Mononuclear cell (primary cell): ENCODE measurements at regions not wholly inside any gene's neighbourhood (a gene's known extent, or its start where the extent isn't known, plus 50 kb on each side); places are given as distances from the start of the nearest gene placed in this dataset.

Source experiments
- H3K27me3 ChIP-seq: 2 replicates; pipeline ENCODE4 v1.6.0; 2011; ENCODE audit warnings: low read length, control low read depth; ENCODE audit not compliant: insufficient read depth
- H3K4me1 ChIP-seq: 2 replicates; pipeline ENCODE4 v1.5.1; 2011; ENCODE audit warnings: mild to moderate bottlenecking, low read length, control low read depth; ENCODE audit not compliant: insufficient read depth
- H3K4me3 ChIP-seq: 2 replicates; pipeline ENCODE4 v1.5.1; 2011; ENCODE audit warnings: mild to moderate bottlenecking, low read length, moderate library complexity
- H3K9me3 ChIP-seq: 2 replicates; pipeline ENCODE4 v1.5.1; 2011; ENCODE audit warnings: low read depth, mild to moderate bottlenecking, control low read depth, low read length

DNA sequence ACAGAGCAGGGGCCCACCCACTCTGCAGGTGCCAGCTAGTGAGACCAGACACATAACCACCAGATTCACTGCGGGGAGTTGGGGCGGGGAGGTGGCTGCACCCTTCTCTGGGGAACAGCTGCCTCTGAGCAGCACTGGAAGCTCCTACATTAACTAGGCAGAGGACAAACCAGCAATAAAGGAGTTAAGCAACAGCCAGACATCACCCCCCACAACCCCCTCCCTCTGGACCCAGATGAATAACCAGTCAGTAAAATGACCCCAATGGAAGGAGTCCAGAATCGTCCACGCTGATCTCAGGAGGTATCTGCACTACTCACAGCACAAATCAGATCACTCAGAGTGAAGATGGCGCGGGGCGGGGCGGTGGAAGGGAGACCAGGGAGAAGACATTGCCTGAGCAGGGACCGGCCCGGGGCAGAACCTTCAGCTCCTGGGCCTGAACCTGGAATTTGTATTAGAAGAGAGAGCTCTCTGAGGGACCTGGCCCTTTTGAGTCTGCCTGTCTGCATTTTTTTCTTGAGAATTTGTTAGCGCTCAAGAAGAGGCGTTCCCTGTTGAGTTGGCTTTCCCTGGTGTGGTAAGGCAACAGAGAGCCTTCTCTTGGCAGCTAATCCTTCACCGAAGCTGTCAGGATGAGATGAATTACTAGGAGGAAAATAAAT is 125.5 kb upstream of the NCAM1 start:
- Histone ChIP-seq H3K27me3 (no peaks in the 10 kb centered on the region), H3K4me3 (no peak overlapping the region), H3K4me1 (no peaks in the 10 kb centered on the region), H3K9me3 (no peaks in the 10 kb centered on the region)

DNA sequence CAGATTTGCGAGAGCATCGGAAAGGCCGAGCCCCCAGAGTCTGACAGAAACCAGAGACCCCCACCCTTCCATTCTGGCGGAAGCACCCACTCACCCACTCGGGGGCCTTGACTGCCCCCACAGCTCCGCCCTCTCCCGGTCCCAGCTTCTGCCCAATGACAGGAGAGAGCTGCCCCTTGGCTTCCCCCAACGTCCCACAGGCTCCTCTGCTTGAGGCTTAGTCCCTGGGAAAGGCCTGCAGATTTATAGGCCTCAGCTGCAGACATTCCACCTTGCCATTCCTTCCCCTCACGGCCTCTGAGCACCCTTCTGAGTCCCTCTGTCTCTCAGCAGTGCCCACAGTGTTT is 125.0 kb upstream of the NCAM1 start:
- H3K27me3 ChIP-seq: no peaks in the 10 kb centered on the region
- no peaks in the 10 kb centered on the region for H3K4me1 ChIP-seq
- no peak overlapping the region for H3K4me3 ChIP-seq
- H3K9me3 ChIP-seq: no peaks in the 10 kb centered on the region

DNA sequence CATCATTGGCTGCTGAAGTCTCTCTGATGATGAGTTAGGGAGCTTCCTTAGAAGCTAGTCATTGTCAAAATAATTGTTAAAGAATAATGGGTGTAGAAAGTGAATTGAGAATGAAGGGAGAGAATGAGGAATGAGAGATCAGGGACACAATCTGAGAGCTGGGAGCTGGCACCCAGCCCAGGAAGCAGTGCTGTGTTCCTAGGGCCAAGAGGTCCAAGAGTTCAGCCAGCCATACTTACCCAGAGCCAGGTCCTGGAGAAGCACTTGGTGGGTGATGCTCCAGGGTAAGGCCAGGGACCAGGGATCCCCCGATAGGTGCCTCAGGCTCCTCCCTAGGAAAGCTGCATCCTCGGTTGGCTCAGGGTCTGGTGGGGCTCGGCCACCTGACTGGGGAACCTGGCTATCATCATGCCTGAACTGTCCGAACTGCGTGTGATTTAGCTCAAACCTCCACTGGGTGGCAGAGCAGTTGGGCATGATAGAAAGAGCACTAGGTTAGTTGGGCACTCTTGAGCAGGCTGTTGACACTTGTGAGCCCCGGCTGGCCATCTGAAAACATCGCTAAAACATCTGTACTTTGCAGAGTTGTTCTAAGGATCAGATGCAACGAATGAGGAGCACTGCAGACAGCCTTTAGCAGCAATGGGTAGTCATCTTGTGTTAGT is 123.9 kb upstream of the NCAM1 start:
- Histone ChIP-seq H3K9me3 (no peaks in the 10 kb centered on the region), H3K27me3 (no peaks in the 10 kb centered on the region), H3K4me1 (no peaks in the 10 kb centered on the region), H3K4me3 (no peak overlapping the region)

DNA sequence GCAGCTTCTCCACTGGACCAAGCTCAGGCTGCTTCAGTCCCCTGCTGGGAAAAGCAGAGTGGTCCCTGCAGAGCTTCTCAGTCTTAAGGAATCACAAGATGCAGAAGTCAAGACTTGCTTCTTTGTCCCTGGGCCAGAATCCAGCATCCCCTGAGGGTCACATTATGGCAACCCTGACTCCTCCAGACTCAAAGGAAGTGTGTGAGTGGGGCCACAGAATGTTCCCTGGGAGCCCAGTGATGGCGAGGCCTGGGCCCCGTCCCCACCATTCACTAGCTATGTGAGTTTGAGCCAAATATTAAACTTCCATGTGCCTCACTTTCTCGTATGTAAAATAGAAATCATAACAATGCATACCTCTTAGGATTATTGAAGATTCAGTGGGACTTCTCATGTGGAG is 122.2 kb upstream of the NCAM1 start:
- no peaks in the 10 kb centered on the region for H3K9me3 ChIP-seq
- H3K4me3 ChIP-seq: no peak overlapping the region
- no peaks in the 10 kb centered on the region for H3K27me3 ChIP-seq
- H3K4me1 ChIP-seq: no peaks in the 10 kb centered on the region

DNA sequence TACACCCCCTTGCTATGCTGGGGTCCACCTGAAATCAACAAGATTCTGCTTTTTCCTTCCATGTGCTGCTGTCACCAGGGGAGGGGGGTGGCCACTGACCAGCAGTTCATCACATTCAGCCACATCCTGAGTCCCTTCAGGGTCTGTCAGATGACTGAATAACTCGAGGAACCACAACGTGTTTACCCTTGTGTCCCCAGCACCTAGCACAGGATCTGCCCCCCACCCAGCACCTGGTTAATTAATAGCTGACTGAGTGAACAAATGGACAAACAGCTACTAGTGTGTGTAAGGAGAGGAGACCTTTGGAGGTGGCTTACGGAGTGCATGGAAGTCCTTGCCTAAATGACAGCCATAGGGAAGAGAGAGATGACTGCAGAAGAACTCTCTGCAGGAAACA is 119.5 kb upstream of the NCAM1 start:
- H3K9me3 ChIP-seq: no peaks in the 10 kb centered on the region
- no peaks in the 10 kb centered on the region for H3K4me1 ChIP-seq
- no peak overlapping the region for H3K4me3 ChIP-seq
- no peaks in the 10 kb centered on the region for H3K27me3 ChIP-seq

DNA sequence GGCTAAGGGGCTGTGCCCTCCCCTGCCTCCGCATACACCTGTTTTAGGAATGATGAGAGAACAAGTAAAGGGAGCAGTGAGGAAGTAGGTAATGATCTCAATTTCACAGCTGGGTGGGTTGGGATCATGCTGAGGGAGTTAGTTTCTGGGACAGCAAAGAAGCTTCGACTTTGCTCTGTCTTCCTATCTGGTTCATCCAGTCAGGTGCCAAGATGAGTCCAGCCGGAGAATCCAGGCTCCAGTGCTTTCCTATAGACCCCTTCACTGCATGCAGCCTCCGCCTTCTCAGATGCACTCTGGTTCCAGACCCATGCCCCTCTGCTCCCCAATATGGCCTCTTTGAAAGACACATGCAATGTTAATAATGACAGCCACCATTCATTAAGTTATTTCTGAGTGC is 119.1 kb upstream of the NCAM1 start:
- Histone ChIP-seq H3K4me1 (no peaks in the 10 kb centered on the region), H3K27me3 (no peaks in the 10 kb centered on the region), H3K4me3 (no peak overlapping the region), H3K9me3 (no peaks in the 10 kb centered on the region)

DNA sequence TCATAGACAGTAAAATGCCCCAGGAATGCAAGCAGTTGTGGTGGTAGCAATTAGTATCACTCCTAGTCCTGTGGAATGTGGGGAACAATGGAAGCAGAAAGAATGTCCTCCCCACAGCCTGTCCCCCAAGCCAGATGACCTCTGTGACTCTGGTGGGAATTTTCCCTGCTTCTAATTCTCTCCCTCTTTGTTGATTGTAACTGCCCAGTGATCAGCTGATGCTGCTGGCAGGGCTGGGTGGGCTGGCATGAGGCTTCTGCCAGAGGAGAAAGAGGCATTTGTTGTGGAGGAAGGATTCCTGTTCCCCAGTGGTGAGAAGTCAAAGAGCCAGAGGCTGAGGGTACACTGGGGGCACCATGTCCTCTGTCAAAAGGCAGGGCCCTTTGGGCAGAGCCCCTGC is 116.7 kb upstream of the NCAM1 start:
- Histone ChIP-seq H3K27me3 (peaks cover 3% of the 10 kb centered on the region), H3K4me3 (no peak overlapping the region), H3K9me3 (no peaks in the 10 kb centered on the region), H3K4me1 (no peaks in the 10 kb centered on the region)

DNA sequence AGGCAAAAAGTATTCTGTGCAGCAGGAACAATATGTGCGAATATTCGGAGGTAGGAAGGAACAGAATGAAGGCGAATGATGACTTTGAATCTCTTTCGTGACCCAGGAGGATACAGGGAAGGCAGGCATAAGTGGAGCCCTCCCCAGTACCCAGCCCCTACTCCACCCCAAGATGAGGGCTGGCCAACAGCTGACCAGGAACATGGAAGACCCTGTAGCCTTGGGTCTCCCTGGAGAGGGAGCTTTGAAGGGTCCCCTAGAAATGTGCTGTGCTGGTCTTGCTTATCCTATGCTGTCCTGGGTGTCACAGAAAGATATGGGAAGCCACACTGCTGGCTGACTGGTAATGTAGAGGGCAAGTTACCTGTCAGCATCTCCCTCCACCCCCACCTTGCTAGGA is 113.7 kb upstream of the NCAM1 start:
- no peaks in the 10 kb centered on the region for H3K4me1 ChIP-seq
- H3K9me3 ChIP-seq: no peaks in the 10 kb centered on the region
- H3K4me3 ChIP-seq: no peak overlapping the region
- peaks cover 4% of the 10 kb centered on the region for H3K27me3 ChIP-seq

DNA sequence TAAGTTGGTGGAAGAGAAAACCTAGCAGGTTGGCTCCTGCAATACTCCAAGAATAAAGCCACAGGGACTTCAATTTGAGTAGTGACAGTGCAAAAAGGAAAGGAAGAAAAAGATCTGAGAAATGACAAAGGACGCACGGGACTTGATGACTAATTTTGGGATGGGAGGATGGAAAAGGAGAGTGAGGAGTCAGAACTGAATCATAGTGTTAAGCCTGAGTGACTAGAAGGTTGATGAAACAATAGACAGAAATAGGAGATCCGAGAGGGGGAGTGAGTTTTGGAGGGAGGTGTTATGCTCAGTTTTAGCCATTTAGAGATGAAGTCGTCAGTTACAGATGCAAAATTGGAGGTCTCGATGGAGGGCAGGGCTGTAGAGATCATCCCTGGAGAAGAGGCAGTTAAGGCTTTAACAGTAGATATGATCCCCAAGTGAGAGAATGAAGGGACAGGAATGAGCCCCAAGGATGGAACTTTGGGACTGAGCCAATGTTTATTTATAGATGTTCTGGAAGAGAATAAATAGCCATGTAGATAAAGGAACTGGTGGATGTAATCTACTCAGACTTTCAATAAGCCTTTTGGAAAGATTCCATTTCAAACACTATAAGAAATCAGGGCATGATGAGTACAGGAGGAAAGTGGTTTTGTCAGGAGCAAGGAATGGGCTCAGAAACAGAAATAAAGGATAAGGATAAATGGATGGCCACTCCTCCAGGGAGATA is 108.9 kb upstream of the NCAM1 start:
- H3K4me1 ChIP-seq: no peaks in the 10 kb centered on the region
- no peaks in the 10 kb centered on the region for H3K9me3 ChIP-seq
- no peak overlapping the region for H3K4me3 ChIP-seq
- H3K27me3 ChIP-seq: peaks cover 4% of the 10 kb centered on the region

DNA sequence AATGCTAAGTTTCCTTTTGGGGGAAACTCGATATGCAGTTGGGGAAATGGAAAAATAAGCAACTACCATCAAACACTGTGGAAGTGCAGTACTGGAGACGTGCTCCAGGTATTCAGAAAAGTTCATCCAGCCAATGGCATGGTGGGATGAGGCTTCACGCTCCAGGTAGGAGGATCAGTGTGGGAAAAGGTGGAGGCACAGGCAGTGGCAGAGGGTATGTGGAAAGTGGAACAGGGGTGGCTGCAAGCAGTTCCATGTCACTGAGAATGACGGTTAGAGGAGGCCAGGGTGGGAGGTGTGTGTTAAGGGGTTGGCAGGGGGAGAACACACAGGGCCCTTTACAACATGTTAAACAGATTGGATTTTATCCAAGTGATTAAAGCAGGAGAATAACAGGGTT is 105.1 kb upstream of the NCAM1 start:
- H3K9me3 ChIP-seq: peaks cover 8% of the 10 kb centered on the region
- H3K4me3 ChIP-seq: no peak overlapping the region
- H3K4me1 ChIP-seq: no peaks in the 10 kb centered on the region
- H3K27me3 ChIP-seq: no peaks in the 10 kb centered on the region

DNA sequence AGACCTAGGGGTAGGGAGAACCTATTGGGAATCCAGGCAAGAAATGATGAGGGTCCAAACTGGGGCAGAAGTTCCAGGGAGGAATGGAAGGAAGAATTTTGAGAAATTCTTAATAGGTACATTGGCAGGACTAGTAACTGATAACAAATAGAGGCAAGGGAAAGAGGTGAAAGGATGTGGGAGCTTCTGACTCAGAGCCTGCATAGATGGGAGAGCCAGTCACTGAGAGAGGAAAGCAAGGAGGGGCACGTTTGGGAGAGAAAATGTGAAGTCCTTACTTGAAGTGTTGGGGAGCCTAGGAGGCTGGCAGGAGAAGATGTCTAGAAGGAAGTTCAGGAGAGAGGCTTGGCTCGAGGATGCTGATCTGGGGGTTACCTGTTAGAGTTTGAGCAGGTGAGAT is 104.6 kb upstream of the NCAM1 start:
- Histone ChIP-seq H3K4me3 (no peak overlapping the region), H3K4me1 (no peaks in the 10 kb centered on the region), H3K9me3 (peaks cover 13% of the 10 kb centered on the region), H3K27me3 (no peaks in the 10 kb centered on the region)

DNA sequence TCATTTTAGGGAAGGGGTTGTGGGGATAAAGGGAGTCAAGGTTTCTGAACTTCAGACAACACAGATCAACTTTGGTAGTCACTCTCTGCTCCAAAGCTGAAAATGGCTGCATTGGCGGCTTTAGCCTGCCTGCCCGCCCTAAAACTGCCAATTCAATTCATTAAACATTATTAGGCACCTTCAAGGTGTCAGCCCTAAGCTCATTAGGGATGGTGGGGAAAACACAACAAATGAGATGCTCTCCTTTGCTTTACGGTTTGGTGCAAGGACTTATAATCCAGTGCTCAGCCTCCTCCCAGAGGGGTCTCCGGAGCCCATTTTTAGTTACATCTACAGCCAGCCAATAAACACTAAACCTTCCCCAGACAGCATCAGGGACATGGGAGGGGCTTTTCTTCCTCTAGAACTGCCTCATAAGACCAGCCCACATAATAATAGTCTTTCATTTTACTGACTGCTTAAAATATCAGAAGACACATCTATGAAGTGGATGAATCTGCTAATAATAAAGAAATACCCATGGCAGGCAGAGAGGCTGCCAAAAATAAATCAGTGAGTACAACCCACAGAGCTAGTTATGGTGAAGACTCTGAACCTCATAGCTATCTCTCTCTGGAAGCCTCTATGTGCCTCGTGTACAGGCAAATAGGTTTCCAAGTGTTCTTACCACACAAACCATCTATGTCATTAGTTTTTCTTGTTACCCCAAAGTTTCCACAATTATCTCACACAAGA is 102.8 kb upstream of the NCAM1 start:
- Histone ChIP-seq H3K9me3 (peaks cover 21% of the 10 kb centered on the region), H3K4me3 (no peak overlapping the region), H3K27me3 (no peaks in the 10 kb centered on the region), H3K4me1 (no peaks in the 10 kb centered on the region)

DNA sequence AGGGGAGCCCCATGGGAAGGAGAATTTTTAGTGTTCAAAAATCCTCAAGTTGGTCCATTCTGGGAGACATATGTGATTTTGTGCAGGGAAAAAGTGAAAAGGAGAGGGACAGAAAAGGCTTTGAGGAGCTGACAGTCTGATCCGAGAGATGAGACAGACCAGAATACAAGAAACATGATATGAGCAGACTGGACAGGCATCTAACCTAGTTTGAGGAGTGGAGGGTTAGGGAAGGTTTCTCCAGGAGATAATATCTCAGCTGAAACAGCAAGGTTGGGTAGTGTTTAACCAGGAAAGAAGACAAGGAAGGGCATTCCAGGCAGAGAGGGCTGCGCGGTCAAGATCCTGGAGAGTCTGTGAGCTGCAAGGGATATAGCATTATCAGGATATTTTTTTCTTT is 101.4 kb upstream of the NCAM1 start:
- H3K4me1 ChIP-seq: no peaks in the 10 kb centered on the region

DNA sequence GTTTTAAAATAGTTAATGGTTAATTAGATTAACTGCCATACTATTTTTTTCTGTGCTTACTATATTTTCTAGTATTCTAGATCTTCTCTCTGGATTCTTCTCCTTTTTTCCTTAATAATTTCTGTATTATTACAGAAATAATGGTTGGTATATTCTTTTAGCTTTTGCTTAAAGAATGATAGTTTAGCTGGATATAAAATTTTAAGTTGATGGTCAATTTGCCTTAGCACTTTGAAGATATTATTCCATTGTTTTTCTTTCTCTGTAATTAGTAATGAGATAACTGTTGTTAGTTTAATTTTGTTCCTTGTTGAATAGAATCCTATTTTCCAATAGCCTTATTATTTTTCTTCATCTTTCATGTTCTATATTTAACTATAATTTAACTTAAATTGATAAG is 99.9 kb upstream of the NCAM1 start:
- H3K4me1 ChIP-seq: no peaks in the 10 kb centered on the region
- peaks cover 21% of the 10 kb centered on the region for H3K9me3 ChIP-seq
- H3K4me3 ChIP-seq: no peak overlapping the region
- no peaks in the 10 kb centered on the region for H3K27me3 ChIP-seq

More for the DNA sequence above, 101.4 kb upstream of the NCAM1 start:
- no peak overlapping the region for H3K4me3 ChIP-seq
- no peaks in the 10 kb centered on the region for H3K27me3 ChIP-seq
- H3K9me3 ChIP-seq: peaks cover 21% of the 10 kb centered on the region

DNA sequence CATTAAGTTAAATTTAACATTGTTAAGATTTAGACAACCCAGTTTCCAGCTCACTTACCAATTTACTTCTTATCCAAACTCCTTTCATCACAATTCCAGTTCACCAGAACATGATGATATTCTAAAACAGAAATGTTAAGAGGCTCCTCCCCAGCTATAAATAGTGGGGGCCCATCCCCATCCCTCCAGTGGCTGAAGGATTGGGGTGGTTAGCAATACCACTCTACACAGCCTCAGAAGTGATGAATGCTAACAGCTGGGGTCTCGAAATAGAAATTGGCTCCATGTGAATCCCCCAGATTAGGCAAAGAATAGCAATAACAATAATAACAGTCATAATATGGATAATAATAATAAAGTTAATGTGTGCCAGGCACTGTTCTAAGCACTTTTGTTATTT is 97.9 kb upstream of the NCAM1 start:
- Histone ChIP-seq H3K27me3 (no peaks in the 10 kb centered on the region), H3K4me3 (no peak overlapping the region), H3K9me3 (peaks cover 21% of the 10 kb centered on the region), H3K4me1 (no peaks in the 10 kb centered on the region)
